ENCODE measurements at regions not wholly inside any gene's neighbourhood (a gene's known extent, or its start where the extent isn't known, plus 50 kb on each side); places are given as distances from the start of the nearest gene placed in this dataset.

DNA sequence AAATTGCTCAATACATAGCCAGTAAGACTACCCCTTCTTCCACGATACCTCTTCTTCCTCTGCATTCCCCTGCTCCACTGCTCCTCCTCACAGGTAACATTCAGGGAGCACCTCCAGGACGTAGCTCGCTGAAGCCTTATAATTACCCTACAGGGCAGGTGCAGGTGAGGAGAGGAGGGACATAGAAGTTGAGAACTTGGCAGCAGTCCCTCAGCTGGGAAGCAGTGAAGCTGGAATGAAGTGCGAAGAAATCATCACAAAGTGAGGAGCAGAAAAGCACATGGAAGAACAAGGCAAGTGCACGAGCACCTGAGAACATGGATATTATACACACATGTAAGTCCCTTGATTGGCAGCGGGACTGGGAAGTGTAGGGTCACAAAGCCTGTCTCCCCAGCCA is 118.2 kb downstream of the HSD17B3 start:
- no peaks in the 10 kb centered on the region for H3K36me3 ChIP-seq (ENCODE audit: insufficient read depth, low read length)
- no peak overlapping the region for H3K4me3 ChIP-seq (ENCODE audit: low read depth, low read length)
- H3K27ac ChIP-seq (ENCODE audit: low read depth, low read length) = no peak overlapping the region
- H3K4me1 ChIP-seq (ENCODE audit: control insufficient read depth, insufficient read depth, low read length, unreplicated experiment) = no peaks in the 10 kb centered on the region
- no peaks in the 10 kb centered on the region for H3K79me2 ChIP-seq (ENCODE audit: control insufficient read depth, insufficient read depth, low read length, unreplicated experiment)
- peaks cover 32% of the 10 kb centered on the region for H3K27me3 ChIP-seq (ENCODE audit: insufficient read depth, low read length)
- no peak overlapping the region for H2AFZ ChIP-seq (ENCODE audit: low read length, unreplicated experiment)

DNA sequence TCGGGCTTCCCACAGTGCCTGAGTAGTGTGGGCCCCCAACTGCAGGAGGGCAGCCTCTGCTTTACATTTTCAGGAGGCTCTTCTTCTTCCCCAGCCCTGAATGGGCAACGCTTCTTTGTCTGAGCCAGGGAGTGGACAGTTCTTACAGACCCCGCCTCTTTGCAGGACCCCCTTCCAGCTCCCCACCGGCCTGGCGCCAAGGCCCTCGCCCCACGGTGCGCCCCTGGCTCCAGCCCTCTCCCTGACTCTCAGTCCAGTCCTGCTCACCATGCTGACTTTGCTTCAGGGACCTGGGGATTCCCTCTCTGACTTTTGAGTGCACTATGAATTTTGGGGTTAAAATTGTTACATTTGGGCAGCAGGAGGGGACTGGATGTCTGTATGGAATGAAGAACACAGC is 123.8 kb downstream of the HSD17B3 start:
- Histone ChIP-seq H3K36me3 (ENCODE audit: insufficient read depth, low read length) (no peaks in the 10 kb centered on the region), H3K27ac (ENCODE audit: low read depth, low read length) (no peak overlapping the region), H3K4me3 (ENCODE audit: low read depth, low read length) (no peak overlapping the region), H2AFZ (ENCODE audit: low read length, unreplicated experiment) (no peak overlapping the region), H3K4me1 (ENCODE audit: control insufficient read depth, insufficient read depth, low read length, unreplicated experiment) (no peaks in the 10 kb centered on the region), H3K79me2 (ENCODE audit: control insufficient read depth, insufficient read depth, low read length, unreplicated experiment) (no peaks in the 10 kb centered on the region), H3K27me3 (ENCODE audit: insufficient read depth, low read length) (peaks cover 59% of the 10 kb centered on the region)

DNA sequence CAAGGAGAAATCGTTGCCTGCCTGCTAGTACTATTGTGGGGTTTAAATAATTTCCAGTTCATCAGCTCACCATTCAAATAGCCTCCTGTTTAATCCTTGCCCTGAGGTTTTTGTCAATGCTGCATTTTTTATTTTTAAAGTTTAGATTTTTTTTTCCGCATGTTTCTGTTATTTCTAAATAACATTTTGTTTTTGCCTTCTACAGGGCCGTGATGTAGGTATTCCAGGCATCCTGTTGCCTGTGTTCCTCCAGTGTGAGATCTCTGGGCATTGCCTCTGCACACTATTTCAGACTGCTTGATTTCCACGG is 124.3 kb downstream of the HSD17B3 start:
- Histone ChIP-seq H3K79me2 (ENCODE audit: control insufficient read depth, insufficient read depth, low read length, unreplicated experiment) (no peaks in the 10 kb centered on the region), H3K36me3 (ENCODE audit: insufficient read depth, low read length) (no peaks in the 10 kb centered on the region), H3K27me3 (ENCODE audit: insufficient read depth, low read length) (peaks cover 55% of the 10 kb centered on the region), H2AFZ (ENCODE audit: low read length, unreplicated experiment) (no peak overlapping the region), H3K4me3 (ENCODE audit: low read depth, low read length) (no peak overlapping the region), H3K4me1 (ENCODE audit: control insufficient read depth, insufficient read depth, low read length, unreplicated experiment) (no peaks in the 10 kb centered on the region), H3K27ac (ENCODE audit: low read depth, low read length) (no peak overlapping the region)

DNA sequence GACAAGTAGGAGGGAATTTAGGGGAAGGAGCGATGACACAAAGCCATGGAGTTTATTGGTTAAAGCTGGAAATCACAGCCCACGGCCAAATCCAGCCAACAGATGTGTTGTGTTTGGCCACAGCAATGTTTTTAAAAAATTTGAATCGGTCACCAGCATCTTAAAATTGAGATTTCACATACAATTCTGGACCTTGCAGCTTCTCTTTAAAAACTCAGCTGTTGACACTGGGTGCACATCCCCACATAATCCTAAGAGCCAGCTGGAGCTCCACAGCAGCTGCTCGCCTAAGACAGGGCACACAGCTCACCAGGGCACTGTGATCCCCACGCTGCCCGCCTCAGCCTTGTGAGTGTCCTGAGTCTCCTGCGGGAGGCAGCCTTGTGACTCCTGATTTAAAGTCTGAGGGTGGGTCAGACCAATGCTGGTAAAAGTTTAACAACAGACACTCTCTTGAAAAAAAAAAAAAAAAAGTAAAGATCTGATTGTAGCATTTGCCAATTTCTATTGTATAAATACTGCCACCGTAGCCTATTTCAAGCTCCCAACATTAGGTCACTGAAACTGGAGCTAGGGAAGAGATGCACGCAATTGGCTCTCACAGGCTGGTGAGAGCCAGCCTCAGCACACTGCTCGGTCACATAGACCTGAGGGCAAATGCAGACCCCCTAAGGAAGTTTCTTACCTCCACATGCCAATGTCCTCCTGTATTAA is 124.8 kb downstream of the HSD17B3 start:
- Histone ChIP-seq H3K4me1 (ENCODE audit: control insufficient read depth, insufficient read depth, low read length, unreplicated experiment) (no peaks in the 10 kb centered on the region), H2AFZ (ENCODE audit: low read length, unreplicated experiment) (no peak overlapping the region), H3K27ac (ENCODE audit: low read depth, low read length) (no peak overlapping the region), H3K36me3 (ENCODE audit: insufficient read depth, low read length) (no peaks in the 10 kb centered on the region), H3K4me3 (ENCODE audit: low read depth, low read length) (no peak overlapping the region), H3K79me2 (ENCODE audit: control insufficient read depth, insufficient read depth, low read length, unreplicated experiment) (no peaks in the 10 kb centered on the region), H3K27me3 (ENCODE audit: insufficient read depth, low read length) (peaks cover 49% of the 10 kb centered on the region)

DNA sequence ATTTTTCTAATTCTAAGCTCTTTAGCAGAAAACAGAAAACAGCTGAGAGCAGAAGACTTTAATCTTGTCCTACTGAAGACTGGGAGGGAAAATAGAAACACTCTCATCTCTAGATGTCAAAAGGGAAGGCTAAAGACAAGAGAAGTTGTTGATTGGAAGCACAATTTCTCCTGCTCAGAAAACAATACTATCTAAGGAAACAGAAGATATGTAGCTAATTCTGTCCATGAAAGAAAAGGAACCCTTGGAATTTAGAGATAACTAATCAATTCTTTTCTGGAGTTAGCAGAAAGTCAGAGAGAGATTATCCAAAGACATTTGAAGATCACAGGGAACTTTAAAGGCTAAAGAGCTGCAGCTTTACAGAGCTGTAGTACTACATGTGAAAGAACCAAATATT is 126.2 kb downstream of the HSD17B3 start:
- Histone ChIP-seq H3K36me3 (ENCODE audit: insufficient read depth, low read length) (no peaks in the 10 kb centered on the region), H3K27ac (ENCODE audit: low read depth, low read length) (no peak overlapping the region), H2AFZ (ENCODE audit: low read length, unreplicated experiment) (no peak overlapping the region), H3K27me3 (ENCODE audit: insufficient read depth, low read length) (peaks cover 43% of the 10 kb centered on the region), H3K79me2 (ENCODE audit: control insufficient read depth, insufficient read depth, low read length, unreplicated experiment) (no peaks in the 10 kb centered on the region), H3K4me1 (ENCODE audit: control insufficient read depth, insufficient read depth, low read length, unreplicated experiment) (no peaks in the 10 kb centered on the region), H3K4me3 (ENCODE audit: low read depth, low read length) (no peak overlapping the region)

DNA sequence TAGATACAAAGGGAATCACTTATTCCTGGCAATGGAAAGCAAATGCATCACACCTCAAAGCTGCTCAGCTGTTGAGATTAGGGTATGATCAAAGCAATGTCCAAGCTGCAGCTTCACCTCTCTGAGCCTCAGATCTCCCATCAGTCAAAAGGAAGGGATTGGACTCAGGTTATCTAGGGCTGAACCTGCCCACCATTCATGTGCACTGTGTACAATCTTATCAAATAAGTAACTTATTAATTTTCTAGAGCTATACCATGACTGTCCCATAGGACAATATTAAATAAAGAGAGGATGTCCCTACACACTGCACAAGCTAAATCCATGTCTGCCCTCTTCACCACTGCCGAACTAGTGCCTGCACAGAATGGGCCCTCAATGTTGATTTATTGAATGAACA is 127.0 kb downstream of the HSD17B3 start:
- no peak overlapping the region for H3K27ac ChIP-seq (ENCODE audit: low read depth, low read length)
- no peaks in the 10 kb centered on the region for H3K36me3 ChIP-seq (ENCODE audit: insufficient read depth, low read length)
- no peaks in the 10 kb centered on the region for H3K79me2 ChIP-seq (ENCODE audit: control insufficient read depth, insufficient read depth, low read length, unreplicated experiment)
- H3K27me3 ChIP-seq (ENCODE audit: insufficient read depth, low read length) = peaks cover 43% of the 10 kb centered on the region
- H3K4me3 ChIP-seq (ENCODE audit: low read depth, low read length) = no peak overlapping the region
- H2AFZ ChIP-seq (ENCODE audit: low read length, unreplicated experiment) = no peak overlapping the region
- H3K4me1 ChIP-seq (ENCODE audit: control insufficient read depth, insufficient read depth, low read length, unreplicated experiment) = no peaks in the 10 kb centered on the region

DNA sequence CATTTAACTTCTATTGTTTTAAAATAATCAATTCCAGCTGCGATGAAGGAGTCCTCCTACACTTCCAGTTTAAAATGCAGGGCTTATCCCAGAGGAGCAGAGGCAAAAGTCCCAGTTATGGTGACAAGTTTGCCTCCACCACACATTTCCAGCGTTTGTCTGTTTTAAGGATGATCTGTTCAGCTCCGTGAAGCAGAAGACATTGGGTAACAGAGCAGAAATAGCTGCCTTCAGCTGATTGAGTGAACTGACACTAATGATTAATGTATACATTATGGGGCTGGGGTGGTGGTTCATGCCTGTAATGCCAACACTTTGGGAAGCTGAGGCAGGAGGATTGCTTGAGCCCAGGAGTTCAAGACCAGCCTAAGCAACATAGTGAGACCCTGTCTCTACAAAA is 127.6 kb downstream of the HSD17B3 start:
- H3K36me3 ChIP-seq (ENCODE audit: insufficient read depth, low read length) = no peaks in the 10 kb centered on the region
- no peaks in the 10 kb centered on the region for H3K79me2 ChIP-seq (ENCODE audit: control insufficient read depth, insufficient read depth, low read length, unreplicated experiment)
- peaks cover 43% of the 10 kb centered on the region for H3K27me3 ChIP-seq (ENCODE audit: insufficient read depth, low read length)
- no peak overlapping the region for H3K27ac ChIP-seq (ENCODE audit: low read depth, low read length)
- H2AFZ ChIP-seq (ENCODE audit: low read length, unreplicated experiment) = no peak overlapping the region
- no peaks in the 10 kb centered on the region for H3K4me1 ChIP-seq (ENCODE audit: control insufficient read depth, insufficient read depth, low read length, unreplicated experiment)
- H3K4me3 ChIP-seq (ENCODE audit: low read depth, low read length) = no peak overlapping the region

DNA sequence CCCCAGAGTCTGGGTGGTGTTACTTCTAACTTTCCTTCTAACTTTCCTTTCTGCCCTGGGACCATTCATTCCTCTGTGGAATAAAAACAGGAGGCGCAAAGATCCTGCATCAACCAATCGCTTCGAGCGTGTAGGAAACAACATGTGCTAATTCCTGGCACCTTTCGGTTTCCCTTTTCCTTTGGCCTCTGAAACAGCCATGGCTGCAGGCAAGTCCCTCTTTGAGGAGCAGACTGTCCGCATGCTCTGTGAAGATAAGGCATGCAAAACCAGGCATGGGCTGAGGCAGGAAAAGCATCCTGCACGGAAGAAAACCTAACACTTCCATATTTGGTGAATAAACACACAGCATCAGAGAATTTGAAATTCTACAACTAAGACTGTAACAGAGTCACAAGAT is 128.3 kb downstream of the HSD17B3 start:
- no peak overlapping the region for H2AFZ ChIP-seq (ENCODE audit: low read length, unreplicated experiment)
- H3K4me1 ChIP-seq (ENCODE audit: control insufficient read depth, insufficient read depth, low read length, unreplicated experiment) = no peaks in the 10 kb centered on the region
- no peak overlapping the region for H3K4me3 ChIP-seq (ENCODE audit: low read depth, low read length)
- H3K79me2 ChIP-seq (ENCODE audit: control insufficient read depth, insufficient read depth, low read length, unreplicated experiment) = no peaks in the 10 kb centered on the region
- peaks cover 41% of the 10 kb centered on the region for H3K27me3 ChIP-seq (ENCODE audit: insufficient read depth, low read length)
- no peak overlapping the region for H3K27ac ChIP-seq (ENCODE audit: low read depth, low read length)
- H3K36me3 ChIP-seq (ENCODE audit: insufficient read depth, low read length) = no peaks in the 10 kb centered on the region

DNA sequence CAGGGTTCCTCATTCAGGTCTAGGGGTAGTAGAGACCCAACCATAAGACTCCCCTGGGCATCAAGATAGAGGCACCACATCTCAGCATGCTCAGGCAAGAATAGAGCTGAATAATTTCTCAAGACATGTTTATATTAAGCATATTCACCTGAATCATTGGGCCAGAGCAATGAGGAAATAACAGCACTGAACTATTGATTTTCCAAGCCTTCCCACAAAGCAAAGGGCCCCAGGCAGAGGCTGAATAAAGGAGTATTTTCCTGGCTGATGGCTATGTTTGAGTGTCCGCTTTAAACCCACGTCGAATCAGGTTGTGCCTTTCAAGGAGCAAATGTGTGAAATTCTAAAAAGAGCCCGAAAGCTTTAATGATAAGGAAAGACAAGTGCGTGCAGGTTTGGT is 129.2 kb downstream of the HSD17B3 start:
- Histone ChIP-seq H3K27ac (ENCODE audit: low read depth, low read length) (no peak overlapping the region), H3K79me2 (ENCODE audit: control insufficient read depth, insufficient read depth, low read length, unreplicated experiment) (no peaks in the 10 kb centered on the region), H3K36me3 (ENCODE audit: insufficient read depth, low read length) (no peaks in the 10 kb centered on the region), H3K4me3 (ENCODE audit: low read depth, low read length) (no peak overlapping the region), H3K27me3 (ENCODE audit: insufficient read depth, low read length) (peaks cover 34% of the 10 kb centered on the region), H2AFZ (ENCODE audit: low read length, unreplicated experiment) (no peak overlapping the region), H3K4me1 (ENCODE audit: control insufficient read depth, insufficient read depth, low read length, unreplicated experiment) (no peaks in the 10 kb centered on the region)

DNA sequence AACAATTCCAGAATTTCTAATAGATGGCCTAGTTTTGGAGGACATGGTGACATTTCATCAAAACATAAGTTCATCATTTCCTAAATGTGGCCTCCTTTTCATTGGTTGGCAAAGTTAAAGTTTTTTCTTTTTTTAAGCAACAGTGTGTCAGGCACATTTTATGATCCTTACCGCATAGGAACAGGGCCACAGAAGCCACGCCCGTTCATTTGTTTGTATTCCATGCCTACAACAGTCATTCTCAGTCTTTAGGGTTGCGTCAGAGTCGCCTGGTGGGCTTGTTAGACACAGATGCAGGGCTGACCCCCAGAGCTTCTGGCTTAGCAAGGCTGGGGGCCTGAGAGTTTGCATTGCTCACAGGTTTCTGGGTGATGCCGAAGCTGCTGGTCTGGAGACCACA is 130.2 kb downstream of the HSD17B3 start:
- no peak overlapping the region for H3K4me3 ChIP-seq (ENCODE audit: low read depth, low read length)
- H3K36me3 ChIP-seq (ENCODE audit: insufficient read depth, low read length) = no peaks in the 10 kb centered on the region
- no peaks in the 10 kb centered on the region for H3K4me1 ChIP-seq (ENCODE audit: control insufficient read depth, insufficient read depth, low read length, unreplicated experiment)
- H3K27ac ChIP-seq (ENCODE audit: low read depth, low read length) = no peak overlapping the region
- H3K79me2 ChIP-seq (ENCODE audit: control insufficient read depth, insufficient read depth, low read length, unreplicated experiment) = no peaks in the 10 kb centered on the region
- H2AFZ ChIP-seq (ENCODE audit: low read length, unreplicated experiment) = no peak overlapping the region
- H3K27me3 ChIP-seq (ENCODE audit: insufficient read depth, low read length) = peaks cover 25% of the 10 kb centered on the region

DNA sequence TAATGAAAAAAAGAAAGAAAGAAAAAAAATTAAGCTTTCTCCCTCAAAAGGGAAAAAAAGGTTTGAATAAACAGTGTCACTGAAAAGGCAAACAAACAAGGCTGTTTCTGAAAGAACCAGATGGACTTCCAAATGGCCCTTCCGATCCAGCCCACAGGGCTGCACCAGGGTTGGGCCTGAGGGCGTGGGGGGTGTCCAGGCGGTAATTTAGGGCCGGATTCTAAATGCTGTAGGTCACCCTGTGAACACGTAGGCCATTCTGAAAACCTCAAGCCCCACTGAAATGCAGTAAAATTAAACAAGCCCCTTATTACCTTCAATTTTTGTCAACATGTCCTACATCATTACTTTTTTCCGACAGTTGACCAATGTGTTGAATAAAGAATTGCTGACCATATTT is 132.1 kb downstream of the HSD17B3 start:
- H3K27me3 ChIP-seq (ENCODE audit: insufficient read depth, low read length) = peaks cover 7% of the 10 kb centered on the region
- no peaks in the 10 kb centered on the region for H3K79me2 ChIP-seq (ENCODE audit: control insufficient read depth, insufficient read depth, low read length, unreplicated experiment)
- H2AFZ ChIP-seq (ENCODE audit: low read length, unreplicated experiment) = no peak overlapping the region

More for the DNA sequence above, 132.1 kb downstream of the HSD17B3 start:
- no peaks in the 10 kb centered on the region for H3K36me3 ChIP-seq (ENCODE audit: insufficient read depth, low read length)
- no peaks in the 10 kb centered on the region for H3K4me1 ChIP-seq (ENCODE audit: control insufficient read depth, insufficient read depth, low read length, unreplicated experiment)
- H3K4me3 ChIP-seq (ENCODE audit: low read depth, low read length) = no peak overlapping the region
- no peak overlapping the region for H3K27ac ChIP-seq (ENCODE audit: low read depth, low read length)
